ENCODE measurements at regions not wholly inside any gene's neighbourhood (a gene's known extent, or its start where the extent isn't known, plus 50 kb on each side); places are given as distances from the start of the nearest gene placed in this dataset.

DNA sequence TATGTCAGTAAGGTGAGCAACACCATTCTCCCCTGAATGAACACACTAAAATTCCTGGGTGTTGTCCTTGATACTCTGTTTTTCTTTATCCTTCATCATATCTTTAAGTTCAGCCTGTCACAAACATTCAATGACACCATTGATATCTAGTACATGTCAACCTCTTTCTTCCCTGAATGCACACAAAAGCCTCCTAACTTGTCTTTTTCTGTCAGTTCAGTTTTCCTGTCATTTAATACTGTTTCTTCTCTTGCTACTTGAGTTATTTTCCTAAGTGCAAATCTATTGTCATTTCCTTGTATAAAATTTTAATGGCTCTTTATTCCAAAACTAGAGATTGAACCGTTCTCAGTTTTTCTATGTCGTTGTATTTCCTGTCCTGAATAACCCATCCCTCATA, 1107.6 kb upstream of the SLC39A10 start:
- Histone ChIP-seq H2BK20ac (ENCODE audit: low read length) (no peak overlapping the region), H3K27ac (ENCODE audit: low read depth, low read length) (no peak overlapping the region), H3K9me3 (ENCODE audit: insufficient read depth in 2 of 2, low read depth in 1 of 2, low read length in 1 of 2) (no peaks in the 10 kb centered on the region), H3K56ac (replicated peaks; ENCODE audit: insufficient read length, low read depth, low read length) (no peak overlapping the region), H3K18ac (ENCODE audit: extremely low read depth, low read length) (no peak overlapping the region), H2BK120ac (replicated peaks; ENCODE audit: low read depth, low read length) (no peak overlapping the region), H3K27me3 (replicated peaks in 1 of 4; ENCODE audit: control insufficient read depth in 3 of 4, extremely low read depth in 1 of 4, insufficient read depth in 3 of 4, low read length in 3 of 4) (no peaks in the 10 kb centered on the region), H2BK15ac (ENCODE audit: low read length) (no peak overlapping the region), H3K79me1 (ENCODE audit: low read depth, low read length) (no peaks in the 10 kb centered on the region), H3K4ac (replicated peaks; ENCODE audit: insufficient read length, low read depth, low read length) (no peak overlapping the region), H2BK5ac (ENCODE audit: low read depth, low read length) (no peak overlapping the region), H3K79me2 (ENCODE audit: control insufficient read depth in 1 of 2, insufficient read depth in 2 of 2, low read length in 2 of 2) (no peaks in the 10 kb centered on the region), H2AK5ac (ENCODE audit: low read depth, low read length) (no peak overlapping the region), H3K4me2 (ENCODE audit: insufficient read depth in 1 of 2, low read depth in 2 of 2, low read length in 2 of 2) (no peak overlapping the region), H4K8ac (ENCODE audit: extremely low read depth, insufficient read depth, low read length) (no peak overlapping the region), H4K20me1 (replicated peaks in 1 of 2; ENCODE audit: control insufficient read depth in 1 of 2, insufficient read depth in 2 of 2, low read length in 2 of 2) (no peaks in the 10 kb centered on the region), H3K4me3 (ENCODE audit: extremely low read depth in 1 of 4, insufficient read depth in 2 of 4, low read depth in 3 of 4, low read length in 4 of 4) (no peak overlapping the region), H3K23me2 (ENCODE audit: low read depth, low read length) (no peaks in the 10 kb centered on the region), H3K23ac (ENCODE audit: insufficient read length) (no peak overlapping the region), H2AFZ (ENCODE audit: low read length) (no peak overlapping the region), H4K5ac (ENCODE audit: insufficient read length, low read depth, low read length) (no peak overlapping the region), H3K36me3 (ENCODE audit: control insufficient read depth in 2 of 4, insufficient read depth in 4 of 4, low read length in 3 of 4) (no peaks in the 10 kb centered on the region), H3K9ac (replicated peaks in 1 of 4; ENCODE audit: extremely low read depth in 1 of 4, low read depth in 3 of 4, low read length in 3 of 4) (no peak overlapping the region), H4K91ac (replicated peaks; ENCODE audit: insufficient read length, low read length) (no peak overlapping the region), H3K4me1 (replicated peaks in 1 of 4; ENCODE audit: control insufficient read depth in 3 of 4, insufficient read depth in 4 of 4, low read length in 3 of 4) (no peaks in the 10 kb centered on the region), H2BK12ac (ENCODE audit: low read depth, low read length) (no peak overlapping the region), H3K14ac (ENCODE audit: insufficient read length) (no peak overlapping the region)
- 90% methylated on average over 2 of the region's 2 CpGs; no CpG with 5 or more reads in 1 of the 2 experiments for WGBS, 2 experiments (ENCODE audit: extremely low coverage in 1 of 2, insufficient coverage in 1 of 2, insufficient read length in 1 of 2, insufficient replicate concordance in 2 of 2, low coverage in 1 of 2, low lambda C conversion rate in 2 of 2, missing lambda C conversion rate in 1 of 2)
- TF ChIP-seq CBX8 (IDR thresholded peaks at IDR 0.05; ENCODE audit: borderline replicate concordance, low read depth, low read length) (no peak), SIRT6 (IDR thresholded peaks at IDR 0.05; ENCODE audit: low read length) (no peak), CBX5 (IDR thresholded peaks at IDR 0.05; ENCODE audit: low read depth, low read length) (no peak), CHD1 (IDR thresholded peaks at IDR 0.05; ENCODE audit: low read depth, low read length) (no peak), HDAC2 (IDR thresholded peaks at IDR 0.05; ENCODE audit: borderline replicate concordance in 1 of 2, low read depth in 2 of 2, low read length in 2 of 2) (no peak)
- DNase-seq (ENCODE audit: low read depth in 1 of 2, low spot score in 2 of 2) (no peak), FAIRE-seq (no peak)
- ChIA-PET CTCF (ENCODE audit: partially characterized antibody) (no interaction called here), POLR2A (ENCODE audit: partially characterized antibody) (no interaction called here)
